ENCODE measurements at regions not wholly inside any gene's neighbourhood (a gene's known extent, or its start where the extent isn't known, plus 50 kb on each side); places are given as distances from the start of the nearest gene placed in this dataset.

- Histone ChIP-seq H3K27ac (ENCODE audit: low read depth, low read length) (no peak overlapping the region), H3K36me3 (ENCODE audit: control insufficient read depth, insufficient read depth, low read length) (no peaks in the 10 kb centered on the region), H3K9ac (ENCODE audit: extremely low read depth, low read length, poor library complexity, severe bottlenecking) (no peak overlapping the region), H3K4me3 (ENCODE audit: low read length) (no peak overlapping the region), H3K27me3 (ENCODE audit: control insufficient read depth, insufficient read depth, low read length, poor library complexity, severe bottlenecking) (no peaks in the 10 kb centered on the region), H3K9me3 (ENCODE audit: control insufficient read depth, low read length) (no peaks in the 10 kb centered on the region), H3K4me1 (ENCODE audit: control insufficient read depth, insufficient read depth, low read length) (no peaks in the 10 kb centered on the region)
- Mint-ChIP-seq H3K27me3 (ENCODE audit: insufficient read depth) (no peaks in the 10 kb centered on the region), H3K27ac (no peak overlapping the region), H3K4me3 (no peak overlapping the region), H3K9me3 (no peaks in the 10 kb centered on the region), H3K36me3 (ENCODE audit: low read depth) (no peaks in the 10 kb centered on the region), H3K4me1 (no peaks in the 10 kb centered on the region)
- WGBS, 2 experiments (ENCODE audit: insufficient coverage in 1 of 2, insufficient read length in 1 of 2), result 75 to 90% methylated on average over 1 to 2 of the region's 2 CpGs
- TF ChIP-seq, protein P1, sequence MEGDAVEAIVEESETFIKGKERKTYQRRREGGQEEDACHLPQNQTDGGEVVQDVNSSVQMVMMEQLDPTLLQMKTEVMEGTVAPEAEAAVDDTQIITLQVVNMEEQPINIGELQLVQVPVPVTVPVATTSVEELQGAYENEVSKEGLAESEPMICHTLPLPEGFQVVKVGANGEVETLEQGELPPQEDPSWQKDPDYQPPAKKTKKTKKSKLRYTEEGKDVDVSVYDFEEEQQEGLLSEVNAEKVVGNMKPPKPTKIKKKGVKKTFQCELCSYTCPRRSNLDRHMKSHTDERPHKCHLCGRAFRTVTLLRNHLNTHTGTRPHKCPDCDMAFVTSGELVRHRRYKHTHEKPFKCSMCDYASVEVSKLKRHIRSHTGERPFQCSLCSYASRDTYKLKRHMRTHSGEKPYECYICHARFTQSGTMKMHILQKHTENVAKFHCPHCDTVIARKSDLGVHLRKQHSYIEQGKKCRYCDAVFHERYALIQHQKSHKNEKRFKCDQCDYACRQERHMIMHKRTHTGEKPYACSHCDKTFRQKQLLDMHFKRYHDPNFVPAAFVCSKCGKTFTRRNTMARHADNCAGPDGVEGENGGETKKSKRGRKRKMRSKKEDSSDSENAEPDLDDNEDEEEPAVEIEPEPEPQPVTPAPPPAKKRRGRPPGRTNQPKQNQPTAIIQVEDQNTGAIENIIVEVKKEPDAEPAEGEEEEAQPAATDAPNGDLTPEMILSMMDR (conservative IDR thresholded peaks at IDR 0.05), result peak; percentile 52
- no peak for DNase-seq
These were observed 248.1 kb upstream of the FIGN start for GRCh38 chr2:163983911-163984310.

DNA sequence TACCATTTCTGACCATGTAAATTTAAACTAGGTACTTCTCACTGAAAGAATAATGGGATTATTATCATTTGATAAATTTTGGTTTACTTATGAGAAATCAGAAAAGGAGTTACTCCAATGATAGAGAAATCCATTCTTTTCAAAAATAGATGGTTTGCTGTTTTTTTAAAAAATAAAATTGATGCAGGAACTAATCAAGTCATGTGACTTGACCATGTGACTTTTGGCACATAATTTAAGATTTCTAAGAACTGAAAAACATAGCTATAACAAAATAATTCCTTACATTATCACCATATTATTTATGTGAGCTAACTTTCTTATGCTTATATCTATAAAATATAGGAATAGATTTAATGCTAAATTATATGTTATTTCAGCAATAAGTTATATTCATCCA lies 247.1 kb upstream of the FIGN start:
- Mint-ChIP-seq H3K4me3 (no peak overlapping the region), H3K36me3 (ENCODE audit: low read depth) (no peaks in the 10 kb centered on the region), H3K27ac (no peak overlapping the region), H3K9me3 (no peaks in the 10 kb centered on the region), H3K27me3 (ENCODE audit: insufficient read depth) (no peaks in the 10 kb centered on the region), H3K4me1 (no peaks in the 10 kb centered on the region)
- Histone ChIP-seq H3K4me1 (ENCODE audit: control insufficient read depth, insufficient read depth, low read length) (no peaks in the 10 kb centered on the region), H3K27me3 (ENCODE audit: control insufficient read depth, insufficient read depth, low read length, poor library complexity, severe bottlenecking) (no peaks in the 10 kb centered on the region), H3K9me3 (ENCODE audit: control insufficient read depth, low read length) (no peaks in the 10 kb centered on the region), H3K4me3 (ENCODE audit: low read length) (no peak overlapping the region), H3K36me3 (ENCODE audit: control insufficient read depth, insufficient read depth, low read length) (no peaks in the 10 kb centered on the region), H3K27ac (ENCODE audit: low read depth, low read length) (no peak overlapping the region), H3K9ac (ENCODE audit: extremely low read depth, low read length, poor library complexity, severe bottlenecking) (no peak overlapping the region)
- TF ChIP-seq, protein P1 (conservative IDR thresholded peaks at IDR 0.05), result no peak
- no peak for DNase-seq

GRCh38 chr2:163974766-163975165 lies 239.0 kb upstream of the FIGN start:
- H3K27ac ChIP-seq (ENCODE audit: low read depth, low read length), result no peak overlapping the region
- no peaks in the 10 kb centered on the region for H3K36me3 ChIP-seq (ENCODE audit: control insufficient read depth, insufficient read depth, low read length)
- H3K27me3 ChIP-seq (ENCODE audit: control insufficient read depth, insufficient read depth, low read length, poor library complexity, severe bottlenecking), result no peaks in the 10 kb centered on the region
- Mint-ChIP-seq H3K36me3 (ENCODE audit: low read depth) (no peaks in the 10 kb centered on the region), H3K4me1 (peaks cover 8% of the 10 kb centered on the region), H3K4me3 (no peak overlapping the region), H3K27me3 (ENCODE audit: insufficient read depth) (no peaks in the 10 kb centered on the region), H3K9me3 (no peaks in the 10 kb centered on the region), H3K27ac (no peak overlapping the region)
- H3K4me3 ChIP-seq (ENCODE audit: low read length), result no peak overlapping the region
- no peak overlapping the region for H3K9ac ChIP-seq (ENCODE audit: extremely low read depth, low read length, poor library complexity, severe bottlenecking)
- TF ChIP-seq, protein P1 (conservative IDR thresholded peaks at IDR 0.05), result no peak
- no peaks in the 10 kb centered on the region for H3K4me1 ChIP-seq (ENCODE audit: control insufficient read depth, insufficient read depth, low read length)
- DNase-seq, result no peak
- H3K9me3 ChIP-seq (ENCODE audit: control insufficient read depth, low read length), result no peaks in the 10 kb centered on the region
- no CpG with 5 or more reads among the region's 1 CpG for WGBS, 2 experiments (ENCODE audit: insufficient coverage in 1 of 2, insufficient read length in 1 of 2)

Measured in endodermal cell (in vitro differentiated cells).